ENCODE measurements at regions not wholly inside any gene's neighbourhood (a gene's known extent, or its start where the extent isn't known, plus 50 kb on each side); places are given as distances from the start of the nearest gene placed in this dataset.

DNA sequence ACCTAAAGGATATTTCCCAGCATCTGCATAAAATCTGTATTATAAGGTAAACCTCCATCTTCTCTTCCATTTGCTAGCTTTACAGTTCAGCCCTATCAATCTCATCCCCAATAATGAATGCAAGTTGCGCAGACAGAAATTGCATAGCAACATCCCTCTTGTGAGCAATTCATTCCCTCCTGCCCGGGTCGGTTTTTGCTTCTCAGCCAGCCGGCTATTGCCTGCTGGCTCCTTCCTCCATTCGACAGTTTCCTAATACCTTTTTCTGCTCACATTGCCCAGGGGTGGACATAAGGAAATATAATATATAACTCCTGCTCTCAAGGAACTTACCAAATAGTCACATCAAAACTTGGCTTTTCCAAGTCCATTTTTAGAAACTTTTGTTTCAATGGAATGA is 125.2 kb downstream of the FGF9 start:
- H3K4me1 ChIP-seq (ENCODE audit: insufficient read depth, low read length) = no peaks in the 10 kb centered on the region
- H3K27ac ChIP-seq (ENCODE audit: low read depth, low read length) = no peak overlapping the region
- no peaks in the 10 kb centered on the region for H3K36me3 ChIP-seq (ENCODE audit: insufficient read depth, low read length)
- H3K27me3 ChIP-seq (ENCODE audit: insufficient read depth, low read length) = no peaks in the 10 kb centered on the region
- no peak overlapping the region for H3K4me3 ChIP-seq (ENCODE audit: low read length)
- H3K9ac ChIP-seq (ENCODE audit: low read depth, low read length) = no peak overlapping the region
- no peaks in the 10 kb centered on the region for H3K9me3 ChIP-seq (ENCODE audit: insufficient read depth, low read depth, low read length)
- 94% methylated on average over 5 of the region's 5 CpGs for WGBS

DNA sequence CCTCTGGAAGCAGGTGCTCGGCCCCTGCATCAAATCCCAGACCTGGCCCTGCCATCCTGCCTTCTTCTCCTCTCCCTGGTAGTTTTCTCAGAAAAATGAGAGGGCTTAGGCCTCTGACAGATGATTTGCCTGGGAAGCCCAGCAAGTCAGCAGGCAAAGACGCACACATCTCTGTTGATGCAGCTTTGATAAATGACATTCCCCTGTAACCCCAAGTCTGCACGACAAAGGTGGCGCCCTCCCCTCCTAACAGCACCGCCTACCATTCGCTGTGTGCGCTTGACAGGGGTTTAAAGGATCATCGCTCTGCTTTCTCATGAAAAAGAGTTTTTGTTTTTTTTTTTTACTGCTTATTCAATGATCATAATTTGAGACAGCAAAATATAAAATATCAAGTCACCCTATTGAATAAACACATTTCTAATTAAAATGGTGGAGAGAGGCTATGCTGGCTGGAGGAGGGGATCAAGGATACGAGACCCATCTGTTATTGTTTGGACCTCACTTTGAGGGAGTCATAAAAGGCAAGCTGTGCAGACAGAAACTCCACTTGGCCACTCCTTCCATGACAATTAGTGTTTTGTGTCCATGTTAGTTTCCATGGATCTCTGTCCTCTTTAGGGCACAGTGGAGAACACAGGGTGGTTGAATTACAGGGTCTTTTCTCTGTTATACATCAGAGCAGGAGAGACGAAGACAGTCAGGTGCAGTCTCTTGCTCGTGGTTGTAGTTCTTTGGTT is 126.1 kb downstream of the FGF9 start:
- 85% methylated on average over 9 of the region's 11 CpGs for WGBS
- Histone ChIP-seq H3K9me3 (ENCODE audit: insufficient read depth, low read depth, low read length) (no peaks in the 10 kb centered on the region), H3K27me3 (ENCODE audit: insufficient read depth, low read length) (no peaks in the 10 kb centered on the region), H3K4me1 (ENCODE audit: insufficient read depth, low read length) (no peaks in the 10 kb centered on the region), H3K27ac (ENCODE audit: low read depth, low read length) (no peak overlapping the region), H3K36me3 (ENCODE audit: insufficient read depth, low read length) (no peaks in the 10 kb centered on the region), H3K4me3 (ENCODE audit: low read length) (no peak overlapping the region), H3K9ac (ENCODE audit: low read depth, low read length) (no peak overlapping the region)

DNA sequence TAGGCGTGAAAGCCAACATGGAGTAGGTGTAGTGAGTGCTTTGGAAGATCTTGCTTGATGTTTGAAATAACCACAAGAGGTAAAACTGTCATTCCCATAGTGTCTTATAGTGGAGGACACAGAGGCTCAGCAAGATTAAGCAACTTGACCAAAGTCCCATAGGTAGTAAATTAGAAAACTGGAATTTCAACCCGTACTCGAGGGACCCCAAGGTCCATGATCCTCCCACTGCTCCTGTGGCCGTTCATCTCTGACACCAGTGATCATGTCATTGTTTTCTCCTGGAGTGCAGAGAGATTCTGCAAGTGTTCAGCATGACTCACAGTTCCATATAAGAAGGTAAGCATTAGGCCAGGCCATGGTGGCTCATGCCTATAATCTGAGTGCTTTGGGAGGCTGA is 126.9 kb downstream of the FGF9 start:
- H3K27ac ChIP-seq (ENCODE audit: low read depth, low read length) = no peak overlapping the region
- no peaks in the 10 kb centered on the region for H3K9me3 ChIP-seq (ENCODE audit: insufficient read depth, low read depth, low read length)
- no peak overlapping the region for H3K9ac ChIP-seq (ENCODE audit: low read depth, low read length)
- no peaks in the 10 kb centered on the region for H3K36me3 ChIP-seq (ENCODE audit: insufficient read depth, low read length)
- no peak overlapping the region for H3K4me3 ChIP-seq (ENCODE audit: low read length)
- WGBS = 83% methylated on average over 4 of the region's 4 CpGs
- no peaks in the 10 kb centered on the region for H3K4me1 ChIP-seq (ENCODE audit: insufficient read depth, low read length)
- H3K27me3 ChIP-seq (ENCODE audit: insufficient read depth, low read length) = no peaks in the 10 kb centered on the region

DNA sequence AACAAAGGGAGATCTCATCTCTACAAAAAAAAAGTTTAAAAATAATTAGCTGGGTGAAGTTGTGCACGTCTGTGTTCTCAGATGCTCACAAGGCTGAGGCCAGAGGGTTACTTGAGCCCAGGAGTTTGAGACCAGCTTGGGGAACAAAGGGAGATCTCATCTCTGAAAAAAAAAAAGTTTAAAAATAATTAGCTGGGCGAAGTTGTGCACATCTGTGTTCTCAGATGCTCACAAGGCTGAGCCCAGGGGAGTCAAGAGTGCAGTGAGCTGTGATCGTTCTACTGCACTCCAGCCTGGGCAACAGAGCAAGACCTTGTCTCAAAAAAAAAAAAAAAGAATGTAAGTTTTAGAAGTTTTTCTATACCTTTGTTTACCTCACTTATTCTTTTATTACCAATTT is 127.3 kb downstream of the FGF9 start:
- Histone ChIP-seq H3K27me3 (ENCODE audit: insufficient read depth, low read length) (no peaks in the 10 kb centered on the region), H3K36me3 (ENCODE audit: insufficient read depth, low read length) (no peaks in the 10 kb centered on the region), H3K9me3 (ENCODE audit: insufficient read depth, low read depth, low read length) (no peaks in the 10 kb centered on the region), H3K9ac (ENCODE audit: low read depth, low read length) (no peak overlapping the region), H3K27ac (ENCODE audit: low read depth, low read length) (no peak overlapping the region), H3K4me3 (ENCODE audit: low read length) (no peak overlapping the region), H3K4me1 (ENCODE audit: insufficient read depth, low read length) (no peaks in the 10 kb centered on the region)
- 92% methylated on average over 3 of the region's 3 CpGs for WGBS

GRCh38 chr13:21799671-21800070 is 128.8 kb downstream of the FGF9 start:
- WGBS = 93% methylated on average over 2 of the region's 3 CpGs
- no peak overlapping the region for H3K4me3 ChIP-seq (ENCODE audit: low read length)
- no peaks in the 10 kb centered on the region for H3K4me1 ChIP-seq (ENCODE audit: insufficient read depth, low read length)
- no peaks in the 10 kb centered on the region for H3K27me3 ChIP-seq (ENCODE audit: insufficient read depth, low read length)
- no peaks in the 10 kb centered on the region for H3K9me3 ChIP-seq (ENCODE audit: insufficient read depth, low read depth, low read length)
- no peaks in the 10 kb centered on the region for H3K36me3 ChIP-seq (ENCODE audit: insufficient read depth, low read length)
- H3K9ac ChIP-seq (ENCODE audit: low read depth, low read length) = no peak overlapping the region
- H3K27ac ChIP-seq (ENCODE audit: low read depth, low read length) = no peak overlapping the region

GRCh38 chr13:21800837-21801616 is 130.2 kb downstream of the FGF9 start:
- Histone ChIP-seq H3K27me3 (ENCODE audit: insufficient read depth, low read length) (no peaks in the 10 kb centered on the region), H3K27ac (ENCODE audit: low read depth, low read length) (no peak overlapping the region), H3K4me1 (ENCODE audit: insufficient read depth, low read length) (no peaks in the 10 kb centered on the region), H3K36me3 (ENCODE audit: insufficient read depth, low read length) (no peaks in the 10 kb centered on the region), H3K9me3 (ENCODE audit: insufficient read depth, low read depth, low read length) (no peaks in the 10 kb centered on the region), H3K4me3 (ENCODE audit: low read length) (no peak overlapping the region), H3K9ac (ENCODE audit: low read depth, low read length) (no peak overlapping the region)
- whole genome bisulfite sequencing = 94% methylated on average over 7 of the region's 7 CpGs

GRCh38 chr13:21805733-21806132 is 134.9 kb downstream of the FGF9 start:
- no peak overlapping the region for H3K4me3 ChIP-seq (ENCODE audit: low read length)
- no peaks in the 10 kb centered on the region for H3K9me3 ChIP-seq (ENCODE audit: insufficient read depth, low read depth, low read length)
- no peaks in the 10 kb centered on the region for H3K4me1 ChIP-seq (ENCODE audit: insufficient read depth, low read length)
- WGBS = 87% methylated on average over 3 of the region's 3 CpGs
- no peak overlapping the region for H3K9ac ChIP-seq (ENCODE audit: low read depth, low read length)
- no peaks in the 10 kb centered on the region for H3K27me3 ChIP-seq (ENCODE audit: insufficient read depth, low read length)
- no peaks in the 10 kb centered on the region for H3K36me3 ChIP-seq (ENCODE audit: insufficient read depth, low read length)
- H3K27ac ChIP-seq (ENCODE audit: low read depth, low read length) = no peak overlapping the region

DNA sequence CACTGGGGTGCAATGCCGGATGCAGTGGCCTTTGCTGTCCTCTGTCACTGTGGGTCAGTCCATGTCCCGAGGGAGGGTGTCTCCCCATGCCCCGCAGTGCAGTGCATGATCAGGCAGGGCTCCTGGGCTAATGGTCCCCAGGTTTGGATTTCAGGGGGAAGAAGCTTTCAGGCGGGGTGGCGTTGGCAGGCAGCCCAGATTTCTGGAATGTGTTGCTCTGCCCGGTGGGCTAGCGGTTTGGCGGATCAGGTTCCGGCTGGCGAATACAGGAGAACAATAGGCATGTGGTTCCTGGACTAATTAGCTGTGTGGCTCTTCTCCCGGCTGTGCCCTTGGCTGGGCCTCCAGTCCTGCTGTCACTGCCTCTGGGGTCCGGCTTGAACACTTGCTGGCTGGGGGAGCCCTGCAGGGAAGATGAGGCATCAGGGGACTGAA is 141.3 kb downstream of the FGF9 start:
- Histone ChIP-seq H3K9ac (ENCODE audit: low read depth, low read length) (no peak overlapping the region), H3K4me3 (ENCODE audit: low read length) (no peak overlapping the region), H3K27ac (ENCODE audit: low read depth, low read length) (no peak overlapping the region), H3K36me3 (ENCODE audit: insufficient read depth, low read length) (no peaks in the 10 kb centered on the region), H3K27me3 (ENCODE audit: insufficient read depth, low read length) (no peaks in the 10 kb centered on the region), H3K9me3 (ENCODE audit: insufficient read depth, low read depth, low read length) (no peaks in the 10 kb centered on the region), H3K4me1 (ENCODE audit: insufficient read depth, low read length) (no peaks in the 10 kb centered on the region)
- WGBS = 93% methylated on average over 12 of the region's 12 CpGs

DNA sequence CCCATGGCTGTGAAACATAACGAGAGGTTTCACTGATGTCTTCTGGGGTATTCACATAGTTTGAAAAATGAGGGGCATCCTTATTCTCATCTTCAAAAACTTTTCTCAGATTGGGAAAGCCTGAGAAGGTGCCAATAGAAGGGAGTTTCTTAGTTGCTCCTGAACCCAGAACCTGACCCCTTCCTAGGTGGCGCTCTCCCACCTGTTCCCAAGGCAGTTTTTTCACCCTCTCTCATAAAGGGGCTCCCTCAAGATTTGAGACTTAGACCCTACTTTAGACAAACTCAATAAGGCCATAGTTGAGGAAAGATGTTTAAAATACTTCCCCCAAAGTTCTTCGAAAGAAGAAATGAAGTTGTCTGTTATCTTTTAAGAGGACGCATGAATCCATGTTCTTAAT is 142.2 kb downstream of the FGF9 start:
- no peak overlapping the region for H3K9ac ChIP-seq (ENCODE audit: low read depth, low read length)
- no peaks in the 10 kb centered on the region for H3K4me1 ChIP-seq (ENCODE audit: insufficient read depth, low read length)
- peaks cover 4% of the 10 kb centered on the region; the same call in 1 of the 2 replicates for H3K9me3 ChIP-seq (ENCODE audit: insufficient read depth, low read depth, low read length)
- no peaks in the 10 kb centered on the region for H3K36me3 ChIP-seq (ENCODE audit: insufficient read depth, low read length)
- WGBS = 92% methylated on average over 4 of the region's 4 CpGs
- H3K27me3 ChIP-seq (ENCODE audit: insufficient read depth, low read length) = no peaks in the 10 kb centered on the region
- H3K27ac ChIP-seq (ENCODE audit: low read depth, low read length) = no peak overlapping the region
- H3K4me3 ChIP-seq (ENCODE audit: low read length) = no peak overlapping the region

DNA sequence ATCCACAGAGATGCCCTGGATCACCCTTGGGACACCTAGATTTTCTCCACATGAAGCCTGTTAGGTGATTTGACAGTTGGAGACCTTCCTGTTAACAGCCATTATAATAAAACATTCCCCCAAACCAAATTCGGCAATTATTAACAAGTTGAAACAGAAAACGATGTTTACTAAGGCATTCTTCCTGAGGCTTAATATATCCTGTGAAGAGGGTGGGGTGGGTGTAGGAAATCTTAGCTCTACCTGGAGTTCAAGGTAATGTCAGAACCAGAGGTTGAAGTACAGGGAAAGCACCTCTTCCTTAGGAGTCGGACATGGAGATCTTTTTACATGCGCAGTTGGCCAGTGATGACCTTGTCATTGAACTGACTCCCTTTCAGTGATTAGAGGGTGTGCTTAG is 143.0 kb downstream of the FGF9 start:
- peaks cover 4% of the 10 kb centered on the region; the same call in 1 of the 2 replicates for H3K9me3 ChIP-seq (ENCODE audit: insufficient read depth, low read depth, low read length)
- H3K9ac ChIP-seq (ENCODE audit: low read depth, low read length) = no peak overlapping the region
- H3K36me3 ChIP-seq (ENCODE audit: insufficient read depth, low read length) = no peaks in the 10 kb centered on the region
- WGBS = 83% methylated on average over 4 of the region's 4 CpGs
- H3K4me1 ChIP-seq (ENCODE audit: insufficient read depth, low read length) = no peaks in the 10 kb centered on the region
- H3K27me3 ChIP-seq (ENCODE audit: insufficient read depth, low read length) = no peaks in the 10 kb centered on the region
- no peak overlapping the region for H3K4me3 ChIP-seq (ENCODE audit: low read length)
- no peak overlapping the region for H3K27ac ChIP-seq (ENCODE audit: low read depth, low read length)

- no peak overlapping the region for H3K4me3 ChIP-seq (ENCODE audit: low read length)
- H3K9ac ChIP-seq (ENCODE audit: low read depth, low read length) = no peak overlapping the region
- peaks cover 4% of the 10 kb centered on the region; the same call in 1 of the 2 replicates for H3K9me3 ChIP-seq (ENCODE audit: insufficient read depth, low read depth, low read length)
- 87% methylated on average over 7 of the region's 7 CpGs for WGBS
- no peaks in the 10 kb centered on the region for H3K4me1 ChIP-seq (ENCODE audit: insufficient read depth, low read length)
- no peak overlapping the region for H3K27ac ChIP-seq (ENCODE audit: low read depth, low read length)
- no peaks in the 10 kb centered on the region for H3K27me3 ChIP-seq (ENCODE audit: insufficient read depth, low read length)
- no peaks in the 10 kb centered on the region for H3K36me3 ChIP-seq (ENCODE audit: insufficient read depth, low read length)
These were observed 143.7 kb downstream of the FGF9 start for GRCh38 chr13:21814604-21815003.
